Adrenal gland (tissue), 5 donors: ENCODE measurements at regions not wholly inside any gene's neighbourhood (a gene's known extent, or its start where the extent isn't known, plus 50 kb on each side); places are given as distances from the start of the nearest gene placed in this dataset.

Experiments used
- CTCF ChIP-seq, 6 experiments: fragments of 450-650 bp in 4 of 6; fragments of 200-600 bp in 2 of 6; sonication (generic) in 1 of 6; IDR thresholded peaks; 1 replicate in 5 of 6; 2 replicates in 1 of 6; pipeline versions ENCODE4 v1.5.1 to v1.8.0; 2016 to 2021; ENCODE audit warnings: antibody characterized with exemption in 6 of 6, mild to moderate bottlenecking in 2 of 6, moderate library complexity in 1 of 6
- POLR2A ChIP-seq, 2 donors: fragments of 450-650 bp; IDR thresholded peaks; one replicate each; pipeline ENCODE4 v1.6.1; 2017; ENCODE audit warnings: antibody characterized with exemption in 2 of 2, mild to moderate bottlenecking in 2 of 2, moderate library complexity in 1 of 2
- donor health status: DM: no; HTN: no; CAD: no.

- TF ChIP-seq CTCF (IDR thresholded peaks at IDR 0.05) (no peak), POLR2A (IDR thresholded peaks at IDR 0.05) (no peak)
Measured at GRCh38 chr12:19053218-19053617, 76.3 kb upstream of the PLEKHA5 start.
